ENCODE measurements at regions not wholly inside any gene's neighbourhood (a gene's known extent, or its start where the extent isn't known, plus 50 kb on each side); places are given as distances from the start of the nearest gene placed in this dataset.
"Not testable (repeated sequence)": the region's sequence is repeated elsewhere in the genome, so short reads cannot be mapped to it uniquely, and the experiment has no call there.

GRCh38 chr5:17415321-17415758 is 82.7 kb upstream of the TAF11L2 start:
- BruUV-seq (replicated peaks): no TSS peak
- no peaks in the 10 kb centered on the region for H3K9me2 ChIP-seq (ENCODE audit: insufficient read depth, low read length)
- no peak overlapping the region for H3K4me3 ChIP-seq (ENCODE audit: low read depth, low read length, poor library complexity, severe bottlenecking)
- H2AFZ ChIP-seq (ENCODE audit: low read length): no peak overlapping the region
- H3K27ac ChIP-seq (ENCODE audit: low read depth, low read length, poor library complexity, severe bottlenecking): no peak overlapping the region
- H3K9me3 ChIP-seq (ENCODE audit: low read length): no peaks in the 10 kb centered on the region
- no peaks in the 10 kb centered on the region for H3K36me3 ChIP-seq (ENCODE audit: insufficient read depth, low read length)
- H4K20me1 ChIP-seq (ENCODE audit: insufficient read depth, low read length): no peaks in the 10 kb centered on the region
- no peak for DNase-seq (ENCODE audit: low spot score)
- ChIA-PET CTCF (ENCODE audit: unreplicated experiment) (no interaction called here), POLR2A (no interaction called here)
- peaks cover 13% of the 10 kb centered on the region for H3K4me1 ChIP-seq (ENCODE audit: insufficient read depth, low read length, poor library complexity, severe bottlenecking)
- TF ChIP-seq EZH2phosphoT487 (IDR thresholded peaks at IDR 0.05; ENCODE audit: borderline replicate concordance, low read depth, low read length): no peak
- TF ChIP-seq, protein P1, sequence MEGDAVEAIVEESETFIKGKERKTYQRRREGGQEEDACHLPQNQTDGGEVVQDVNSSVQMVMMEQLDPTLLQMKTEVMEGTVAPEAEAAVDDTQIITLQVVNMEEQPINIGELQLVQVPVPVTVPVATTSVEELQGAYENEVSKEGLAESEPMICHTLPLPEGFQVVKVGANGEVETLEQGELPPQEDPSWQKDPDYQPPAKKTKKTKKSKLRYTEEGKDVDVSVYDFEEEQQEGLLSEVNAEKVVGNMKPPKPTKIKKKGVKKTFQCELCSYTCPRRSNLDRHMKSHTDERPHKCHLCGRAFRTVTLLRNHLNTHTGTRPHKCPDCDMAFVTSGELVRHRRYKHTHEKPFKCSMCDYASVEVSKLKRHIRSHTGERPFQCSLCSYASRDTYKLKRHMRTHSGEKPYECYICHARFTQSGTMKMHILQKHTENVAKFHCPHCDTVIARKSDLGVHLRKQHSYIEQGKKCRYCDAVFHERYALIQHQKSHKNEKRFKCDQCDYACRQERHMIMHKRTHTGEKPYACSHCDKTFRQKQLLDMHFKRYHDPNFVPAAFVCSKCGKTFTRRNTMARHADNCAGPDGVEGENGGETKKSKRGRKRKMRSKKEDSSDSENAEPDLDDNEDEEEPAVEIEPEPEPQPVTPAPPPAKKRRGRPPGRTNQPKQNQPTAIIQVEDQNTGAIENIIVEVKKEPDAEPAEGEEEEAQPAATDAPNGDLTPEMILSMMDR (conservative IDR thresholded peaks at IDR 0.05; ENCODE audit: low read length): no peak
- no peak overlapping the region for H3K4me2 ChIP-seq (ENCODE audit: low read length)
- intact Hi-C loops (cut with micrococcal nuclease; ENCODE audit: unreplicated experiment): no loop called here
- no peaks in the 10 kb centered on the region for H3K79me2 ChIP-seq (ENCODE audit: insufficient read depth, low read depth, low read length)

DNA sequence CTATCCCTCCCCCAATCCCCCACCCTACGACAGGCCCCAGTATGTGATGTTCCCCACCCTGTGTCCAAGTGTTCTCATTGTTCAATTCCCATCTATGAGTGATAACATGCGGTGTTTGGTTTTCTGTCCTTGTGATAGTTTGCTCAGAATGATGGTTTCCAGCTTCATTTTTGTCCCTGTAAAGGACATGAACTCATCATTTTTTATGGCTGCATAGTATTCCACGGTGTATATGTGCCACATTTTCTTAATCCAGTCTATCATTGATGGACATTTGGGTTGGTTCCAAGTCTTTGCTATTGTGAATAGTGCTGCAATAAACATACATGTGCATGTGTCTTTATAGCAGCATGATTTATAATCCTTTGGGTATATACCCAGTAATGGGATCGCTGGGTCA is 81.7 kb upstream of the TAF11L2 start:
- H3K4me2 ChIP-seq (ENCODE audit: low read length); DNase-seq (ENCODE audit: low spot score); H2AFZ ChIP-seq (ENCODE audit: low read length); H3K36me3 ChIP-seq (ENCODE audit: insufficient read depth, low read length); POLR2A ChIA-PET; BruUV-seq (replicated peaks); CTCF ChIA-PET (ENCODE audit: unreplicated experiment); H4K20me1 ChIP-seq (ENCODE audit: insufficient read depth, low read length); H3K4me3 ChIP-seq (ENCODE audit: low read depth, low read length, poor library complexity, severe bottlenecking); H3K79me2 ChIP-seq (ENCODE audit: insufficient read depth, low read depth, low read length); intact Hi-C loops (cut with micrococcal nuclease; ENCODE audit: unreplicated experiment); H3K9me3 ChIP-seq (ENCODE audit: low read length); H3K9me2 ChIP-seq (ENCODE audit: insufficient read depth, low read length); H3K27ac ChIP-seq (ENCODE audit: low read depth, low read length, poor library complexity, severe bottlenecking): not testable (repeated sequence)
- peaks cover 13% of the 10 kb centered on the region for H3K4me1 ChIP-seq (ENCODE audit: insufficient read depth, low read length, poor library complexity, severe bottlenecking)

DNA sequence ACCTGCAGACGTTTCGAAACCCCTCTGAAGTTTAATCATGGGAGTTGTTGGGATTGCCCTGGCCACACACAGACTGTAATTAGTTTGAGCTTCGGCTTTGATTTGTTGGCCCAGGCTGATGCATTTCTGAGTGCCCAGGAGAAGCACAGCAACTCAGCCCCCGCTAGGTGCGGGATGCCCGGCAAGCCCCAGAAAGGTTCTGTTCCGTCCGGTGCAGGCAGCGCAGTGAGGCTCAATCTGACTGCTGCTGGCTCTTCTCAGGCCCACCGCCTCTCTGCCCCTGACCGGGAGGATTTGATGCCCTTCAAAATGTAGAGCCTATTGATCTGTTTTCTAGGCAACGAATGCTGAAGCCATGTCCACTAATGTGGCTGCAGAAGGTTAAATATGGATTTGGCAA is 73.4 kb upstream of the TAF11L2 start:
- TF ChIP-seq, protein P1 (conservative IDR thresholded peaks at IDR 0.05; ENCODE audit: low read length): no peak
- TF ChIP-seq EZH2phosphoT487 (IDR thresholded peaks at IDR 0.05; ENCODE audit: borderline replicate concordance, low read depth, low read length): no peak
- Histone ChIP-seq H3K27ac (ENCODE audit: low read depth, low read length, poor library complexity, severe bottlenecking) (no peak overlapping the region), H2AFZ (ENCODE audit: low read length) (no peak overlapping the region), H3K4me3 (ENCODE audit: low read depth, low read length, poor library complexity, severe bottlenecking) (no peak overlapping the region), H3K4me2 (ENCODE audit: low read length) (no peak overlapping the region), H3K9me3 (ENCODE audit: low read length) (no peaks in the 10 kb centered on the region), H4K20me1 (ENCODE audit: insufficient read depth, low read length) (no peaks in the 10 kb centered on the region), H3K9me2 (ENCODE audit: insufficient read depth, low read length) (no peaks in the 10 kb centered on the region), H3K4me1 (ENCODE audit: insufficient read depth, low read length, poor library complexity, severe bottlenecking) (peaks cover 7% of the 10 kb centered on the region), H3K36me3 (ENCODE audit: insufficient read depth, low read length) (no peaks in the 10 kb centered on the region), H3K79me2 (ENCODE audit: insufficient read depth, low read depth, low read length) (no peaks in the 10 kb centered on the region)
- BruUV-seq (replicated peaks): no TSS peak
- ChIA-PET POLR2A (no interaction called here), CTCF (ENCODE audit: unreplicated experiment) (no interaction called here)
- intact Hi-C loops (cut with micrococcal nuclease; ENCODE audit: unreplicated experiment): no loop called here
- no peak for DNase-seq (ENCODE audit: low spot score)
